Keratinocyte (primary cell): ENCODE measurements at regions not wholly inside any gene's neighbourhood (a gene's known extent, or its start where the extent isn't known, plus 50 kb on each side); places are given as distances from the start of the nearest gene placed in this dataset.

Experiments used
- DNase-seq: peaks from one replicate; pipeline ENCODE4 v3.0.0-alpha.2; 2011; ENCODE audit warnings: low read depth, missing footprints, low spot score
- FAIRE-seq: peaks from 2 replicates; lab custom pipeline; 2011; peaks lifted over from hg19 to GRCh38; lab: Jason Lieb, UNC
- H2AFZ ChIP-seq: 2 replicates; pipeline ENCODE4 v1.6.0; 2012; ENCODE audit warnings: low read length, control low read depth, inconsistent platforms; ENCODE audit not compliant: control insufficient read depth
- H3K27ac ChIP-seq: 2 replicates; pipeline ENCODE4 v1.5.1; 2011; ENCODE audit warnings: low read length; ENCODE audit not compliant: control insufficient read depth, insufficient read depth
- H3K27me3 ChIP-seq: 3 replicates; pipeline ENCODE4 v1.6.0; 2011; ENCODE audit warnings: low read length; ENCODE audit not compliant: control insufficient read depth, insufficient read depth; ENCODE audit errors: extremely low read depth
- H3K36me3 ChIP-seq, 2 experiments: 2 replicates in 1 of 2; 3 replicates in 1 of 2; pipeline ENCODE4 v1.5.1; 2011; ENCODE audit warnings: low read length in 2 of 2, mild to moderate bottlenecking in 1 of 2; ENCODE audit not compliant: control insufficient read depth in 2 of 2, insufficient read depth in 2 of 2; ENCODE audit errors: extremely low read depth in 1 of 2
- H3K4me1 ChIP-seq: 3 replicates; pipeline ENCODE4 v1.5.1; 2011; ENCODE audit warnings: low read length; ENCODE audit not compliant: control insufficient read depth, insufficient read depth; ENCODE audit errors: extremely low read depth
- H3K4me2 ChIP-seq: 3 replicates; pipeline ENCODE4 v1.6.0; 2011; ENCODE audit warnings: low read depth, low read length; ENCODE audit not compliant: control insufficient read depth, insufficient read depth; ENCODE audit errors: extremely low read depth
- H3K4me3 ChIP-seq, 3 experiments: fragments of 200-600 bp in 1 of 3; sonication (generic) in 1 of 3; 2 replicates in 2 of 3; 3 replicates in 1 of 3; pipeline ENCODE4 v1.5.1; 2011 to 2016; ENCODE audit warnings: low read length in 3 of 3, mild to moderate bottlenecking in 3 of 3, control low read depth in 2 of 3, inconsistent platforms in 1 of 3, low read depth in 1 of 3, mixed read lengths in 1 of 3, mixed run types in 1 of 3, moderate library complexity in 1 of 3; ENCODE audit not compliant: control insufficient read depth in 2 of 3, insufficient read depth in 2 of 3; ENCODE audit errors: extremely low read depth in 1 of 3
- H3K79me2 ChIP-seq: 2 replicates; pipeline ENCODE4 v1.6.0; 2012; ENCODE audit warnings: low read length; ENCODE audit not compliant: control insufficient read depth, insufficient read depth
- H3K9ac ChIP-seq: 3 replicates; pipeline ENCODE4 v1.6.0; 2011; ENCODE audit warnings: low read length; ENCODE audit not compliant: control insufficient read depth, insufficient read depth; ENCODE audit errors: extremely low read depth
- H3K9me1 ChIP-seq: 3 replicates; pipeline ENCODE4 v1.6.0; 2011; ENCODE audit warnings: low read length; ENCODE audit not compliant: control insufficient read depth, insufficient read depth; ENCODE audit errors: extremely low read depth
- H3K9me3 ChIP-seq: 2 replicates; pipeline ENCODE4 v1.5.1; 2012; ENCODE audit warnings: low read depth, low read length; ENCODE audit not compliant: control insufficient read depth
- H4K20me1 ChIP-seq: 3 replicates; pipeline ENCODE4 v1.6.0; 2011; ENCODE audit warnings: low read length; ENCODE audit not compliant: control insufficient read depth, insufficient read depth; ENCODE audit errors: extremely low read depth
- CTCF ChIP-seq, 3 experiments: IDR thresholded peaks in 1 of 3; conservative IDR thresholded peaks in 1 of 3; optimal IDR thresholded peaks in 1 of 3; 2 replicates in 2 of 3; 3 replicates in 1 of 3; pipeline versions ENCODE3 to v1.5.1; 2011; ENCODE audit warnings: low read length in 3 of 3, mild to moderate bottlenecking in 3 of 3, moderate library complexity in 2 of 3, control low read depth in 1 of 3, inconsistent platforms in 1 of 3; ENCODE audit not compliant: insufficient read depth in 2 of 3; ENCODE audit errors: extremely low read depth in 1 of 3
- EZH2 ChIP-seq: IDR thresholded peaks from one replicate; pipeline ENCODE4 v1.6.1; 2012; ENCODE audit warnings: inconsistent platforms, mild to moderate bottlenecking, low read length, moderate library complexity
- dilution Hi-C: fragments of 300-500 bp; cut with MboI; formaldehyde crosslinking; loops from one replicate; pipeline ENCODE4 v1.7.0; 2020; ENCODE audit warnings: low sequenced_read_pairs; ENCODE audit not compliant: extremely low pct_ligation_motif_present

GRCh38 chr5:159730285-159730684, 186.0 kb upstream of the ADRA1B start:
- H3K4me1 ChIP-seq: peaks cover under 1% of the 10 kb centered on the region
- dilution Hi-C loops: no loop called here
- H3K27ac ChIP-seq: no peak overlapping the region
- H4K20me1 ChIP-seq: no peaks in the 10 kb centered on the region
- no peak overlapping the region for H2AFZ ChIP-seq
- TF ChIP-seq CTCF (optimal IDR thresholded peaks at IDR 0.05 in 1 of 3, IDR thresholded peaks at IDR 0.05 in 1 of 3, conservative IDR thresholded peaks at IDR 0.05 in 1 of 3; ENCODE audit: extremely low read depth in 1 of 3, insufficient read depth in 2 of 3, low read length in 3 of 3) (no peak), EZH2 (no peak)
- H3K27me3 ChIP-seq: no peaks in the 10 kb centered on the region
- H3K9ac ChIP-seq: no peak overlapping the region
- no peaks in the 10 kb centered on the region for H3K36me3 ChIP-seq
- H3K9me1 ChIP-seq: no peaks in the 10 kb centered on the region
- no peak overlapping the region for H3K4me3 ChIP-seq
- H3K9me3 ChIP-seq: no peaks in the 10 kb centered on the region
- no peaks in the 10 kb centered on the region for H3K79me2 ChIP-seq
- FAIRE-seq (no peak), DNase-seq (no peak)
- H3K4me2 ChIP-seq: no peak overlapping the region

- Histone ChIP-seq H4K20me1 (no peaks in the 10 kb centered on the region), H3K9me3 (no peaks in the 10 kb centered on the region), H3K4me3 (no peak overlapping the region), H3K9ac (no peak overlapping the region), H2AFZ (no peak overlapping the region), H3K79me2 (no peaks in the 10 kb centered on the region), H3K36me3 (no peaks in the 10 kb centered on the region), H3K4me1 (peaks cover 13% of the 10 kb centered on the region), H3K4me2 (no peak overlapping the region), H3K27me3 (no peaks in the 10 kb centered on the region), H3K27ac (no peak overlapping the region), H3K9me1 (no peaks in the 10 kb centered on the region)
- dilution Hi-C loops: no loop called here
- FAIRE-seq (no peak), DNase-seq (no peak)
- TF ChIP-seq CTCF (optimal IDR thresholded peaks at IDR 0.05 in 1 of 3, IDR thresholded peaks at IDR 0.05 in 1 of 3, conservative IDR thresholded peaks at IDR 0.05 in 1 of 3; ENCODE audit: extremely low read depth in 1 of 3, insufficient read depth in 2 of 3, low read length in 3 of 3) (no peak), EZH2 (no peak)
Measured at GRCh38 chr5:159732220-159732619, 184.1 kb upstream of the ADRA1B start.
